ENCODE measurements at regions not wholly inside any gene's neighbourhood (a gene's known extent, or its start where the extent isn't known, plus 50 kb on each side); places are given as distances from the start of the nearest gene placed in this dataset.
"Not testable (repeated sequence)": the region's sequence is repeated elsewhere in the genome, so short reads cannot be mapped to it uniquely, and the experiment has no call there.

- H3K27me3 Mint-ChIP-seq = no peaks in the 10 kb centered on the region
Measured at GRCh38 chrX:1134156-1134555, 78.3 kb downstream of the CRLF2 start.

GRCh38 chrX:1126738-1127137 lies 85.7 kb downstream of the CRLF2 start:
- no peaks in the 10 kb centered on the region for H3K4me1 Mint-ChIP-seq
- peaks cover 7% of the 10 kb centered on the region for H3K27me3 Mint-ChIP-seq
- H3K27ac Mint-ChIP-seq = no peak overlapping the region
- CTCF ChIA-PET = no interaction called here
- H3K36me3 Mint-ChIP-seq (ENCODE audit: low read depth) = no peaks in the 10 kb centered on the region
- H3K9me3 Mint-ChIP-seq = no peaks in the 10 kb centered on the region
- POLR2A ChIA-PET = no interaction called here
- no peak for TF ChIP-seq CTCF (IDR thresholded peaks at IDR 0.05)
- DNase-seq (no peak), ATAC-seq (ENCODE audit: low read depth) (no peak)
- no peak overlapping the region for H3K4me3 Mint-ChIP-seq
- intact Hi-C loops (cut with micrococcal nuclease) = no loop called here

More at GRCh38 chrX:1134156-1134555, 78.3 kb downstream of the CRLF2 start:
- CTCF ChIA-PET = no interaction called here
- Mint-ChIP-seq H3K27ac (no peak overlapping the region), H3K9me3 (peaks cover 3% of the 10 kb centered on the region), H3K4me3 (no peak overlapping the region), H3K36me3 (ENCODE audit: low read depth) (no peaks in the 10 kb centered on the region), H3K4me1 (no peaks in the 10 kb centered on the region)
- intact Hi-C loops (cut with micrococcal nuclease) = no loop called here
- ATAC-seq (ENCODE audit: low read depth) (no peak), DNase-seq (no peak)
- POLR2A ChIA-PET = no interaction called here
- no peak for TF ChIP-seq CTCF (IDR thresholded peaks at IDR 0.05)

- POLR2A ChIA-PET = no interaction called here
Measured at GRCh38 chrX:1124531-1124930, 87.9 kb downstream of the CRLF2 start.

GRCh38 chrX:1122851-1123250 lies 89.6 kb downstream of the CRLF2 start:
- intact Hi-C loops (cut with micrococcal nuclease); CTCF ChIA-PET; H3K4me1 Mint-ChIP-seq; ATAC-seq (ENCODE audit: low read depth); POLR2A ChIA-PET; H3K9me3 Mint-ChIP-seq; H3K27me3 Mint-ChIP-seq; H3K36me3 Mint-ChIP-seq (ENCODE audit: low read depth); H3K4me3 Mint-ChIP-seq; H3K27ac Mint-ChIP-seq; DNase-seq: not testable (repeated sequence)

More at GRCh38 chrX:1124531-1124930, 87.9 kb downstream of the CRLF2 start:
- Mint-ChIP-seq H3K36me3 (ENCODE audit: low read depth) (no peaks in the 10 kb centered on the region), H3K27ac (no peak overlapping the region), H3K4me3 (no peak overlapping the region), H3K27me3 (peaks cover 7% of the 10 kb centered on the region), H3K9me3 (no peaks in the 10 kb centered on the region), H3K4me1 (no peaks in the 10 kb centered on the region)
- TF ChIP-seq CTCF (IDR thresholded peaks at IDR 0.05) = no peak
- DNase-seq = no peak
- intact Hi-C loops (cut with micrococcal nuclease) = no loop called here
- CTCF ChIA-PET = no interaction called here
- ATAC-seq (ENCODE audit: low read depth) = no peak

- ChIA-PET POLR2A (no interaction called here), CTCF (no interaction called here)
- no peak overlapping the region for H3K4me3 Mint-ChIP-seq
- H3K9me3 Mint-ChIP-seq = no peaks in the 10 kb centered on the region
- H3K36me3 Mint-ChIP-seq (ENCODE audit: low read depth) = no peaks in the 10 kb centered on the region
- H3K4me1 Mint-ChIP-seq = no peaks in the 10 kb centered on the region
- DNase-seq (no peak), ATAC-seq (ENCODE audit: low read depth) (no peak)
- TF ChIP-seq CTCF (IDR thresholded peaks at IDR 0.05) = no peak
- H3K27me3 Mint-ChIP-seq = peaks cover 5% of the 10 kb centered on the region
- intact Hi-C loops (cut with micrococcal nuclease) = no loop called here
- H3K27ac Mint-ChIP-seq = no peak overlapping the region
Measured at GRCh38 chrX:1119275-1119674, 93.2 kb downstream of the CRLF2 start.

GRCh38 chrX:1118572-1119199 lies 93.8 kb downstream of the CRLF2 start:
- no peak for TF ChIP-seq CTCF (IDR thresholded peaks at IDR 0.05)
- ATAC-seq (ENCODE audit: low read depth) = no peak
- no peak overlapping the region for H3K4me3 Mint-ChIP-seq
- H3K36me3 Mint-ChIP-seq (ENCODE audit: low read depth) = no peaks in the 10 kb centered on the region
- ChIA-PET POLR2A (no interaction called here), CTCF (no interaction called here)
- peaks cover 3% of the 10 kb centered on the region for H3K27me3 Mint-ChIP-seq
- H3K9me3 Mint-ChIP-seq = no peaks in the 10 kb centered on the region
- H3K4me1 Mint-ChIP-seq = no peaks in the 10 kb centered on the region
- H3K27ac Mint-ChIP-seq = no peak overlapping the region
- DNase-seq = no peak
- intact Hi-C loops (cut with micrococcal nuclease) = no loop called here

- H3K27ac Mint-ChIP-seq; H3K27me3 Mint-ChIP-seq; H3K36me3 Mint-ChIP-seq (ENCODE audit: low read depth); intact Hi-C loops (cut with micrococcal nuclease); H3K4me3 Mint-ChIP-seq; ATAC-seq (ENCODE audit: low read depth); CTCF ChIA-PET; H3K4me1 Mint-ChIP-seq; POLR2A ChIA-PET; H3K9me3 Mint-ChIP-seq; DNase-seq: not testable (repeated sequence)
Measured at GRCh38 chrX:1115411-1115810, 97.0 kb downstream of the CRLF2 start.
